ENCODE measurements at regions not wholly inside any gene's neighbourhood (a gene's known extent, or its start where the extent isn't known, plus 50 kb on each side); places are given as distances from the start of the nearest gene placed in this dataset.
"Not testable (repeated sequence)": the region's sequence is repeated elsewhere in the genome, so short reads cannot be mapped to it uniquely, and the experiment has no call there.

DNA sequence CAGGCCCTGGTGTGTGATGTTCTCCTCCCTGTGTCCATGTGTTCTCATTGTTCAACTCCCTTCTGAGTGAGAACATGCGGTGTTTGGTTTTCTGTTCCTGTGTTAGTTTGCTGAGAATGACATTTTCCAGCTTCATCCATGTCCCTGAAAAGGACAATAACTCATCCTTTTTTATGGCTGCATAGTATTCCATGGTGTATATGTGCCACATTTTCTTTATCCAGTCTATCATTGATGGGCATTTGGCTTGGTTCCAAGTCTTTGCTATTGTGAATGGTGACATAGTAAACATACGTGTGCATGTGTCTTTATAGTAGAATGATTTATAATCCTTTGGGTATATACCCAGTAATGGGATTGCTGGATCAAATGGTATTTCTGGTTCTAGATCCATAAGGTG lies 964.6 kb upstream of the CITED2 start:
- not testable (repeated sequence) for DNase-seq

DNA sequence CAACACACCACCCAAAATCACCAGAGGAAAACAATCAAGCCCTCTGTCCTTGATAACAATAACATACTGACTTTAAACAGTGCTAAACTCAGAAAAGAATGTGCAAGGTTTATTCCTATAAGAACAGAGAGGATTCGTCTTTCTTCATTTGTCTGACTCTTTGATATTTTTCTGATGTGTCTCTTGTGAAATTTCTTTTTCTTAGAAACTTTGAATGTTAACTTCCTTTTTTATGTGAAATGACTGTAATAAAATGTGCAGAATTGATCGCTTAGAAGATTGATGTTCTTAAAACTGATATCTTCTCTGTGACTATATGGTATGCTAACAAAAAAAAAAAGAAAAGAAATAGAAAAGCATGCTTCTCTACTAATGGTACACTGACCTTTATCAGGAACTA lies 947.4 kb upstream of the CITED2 start:
- DNase-seq = no peak

DNA sequence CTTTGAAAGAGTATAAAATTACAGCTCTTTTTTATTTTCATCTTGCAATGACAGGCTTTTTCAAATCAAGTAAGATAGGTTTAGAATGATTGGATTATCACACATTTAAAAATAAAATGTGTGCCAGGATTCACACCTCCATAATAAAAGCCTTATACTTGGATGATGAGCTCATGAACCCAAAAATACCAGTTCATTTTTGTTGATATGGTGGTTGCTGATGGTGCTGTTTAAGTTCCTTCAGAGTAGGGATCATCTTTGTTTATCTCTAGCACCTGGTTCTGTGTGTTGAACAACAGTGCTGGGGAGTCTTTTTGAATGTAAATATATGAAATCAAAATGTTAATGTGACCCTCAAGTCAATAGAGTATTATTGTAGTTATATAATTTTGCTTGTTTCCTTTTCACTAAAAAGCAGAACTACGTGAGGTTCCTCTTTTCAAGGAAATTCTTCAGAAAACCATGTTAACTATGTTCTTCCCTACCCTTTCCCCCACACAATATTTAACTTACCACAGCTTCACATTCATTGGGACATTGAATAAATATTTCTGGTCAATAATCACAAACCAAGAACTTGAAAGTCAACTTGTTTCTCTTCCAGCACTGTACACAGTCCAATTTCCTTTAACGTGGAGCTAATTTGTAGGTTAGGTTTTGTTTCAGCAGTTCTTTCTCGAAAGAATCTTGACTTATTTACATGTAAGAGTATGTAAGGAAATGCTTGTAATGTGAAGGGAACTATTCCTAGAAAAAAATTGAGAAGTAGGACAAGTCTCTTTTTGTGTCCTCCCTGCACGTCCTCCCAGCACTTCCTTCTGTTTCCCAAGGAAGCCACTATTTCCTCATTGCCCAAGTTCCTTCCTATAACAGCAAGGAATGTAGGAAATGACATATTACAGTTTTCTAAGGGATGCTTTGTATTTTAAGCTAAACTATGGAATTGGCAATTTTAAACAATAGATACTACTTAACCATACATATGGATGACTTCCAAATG lies 945.9 kb upstream of the CITED2 start:
- DNase-seq = no peak

DNA sequence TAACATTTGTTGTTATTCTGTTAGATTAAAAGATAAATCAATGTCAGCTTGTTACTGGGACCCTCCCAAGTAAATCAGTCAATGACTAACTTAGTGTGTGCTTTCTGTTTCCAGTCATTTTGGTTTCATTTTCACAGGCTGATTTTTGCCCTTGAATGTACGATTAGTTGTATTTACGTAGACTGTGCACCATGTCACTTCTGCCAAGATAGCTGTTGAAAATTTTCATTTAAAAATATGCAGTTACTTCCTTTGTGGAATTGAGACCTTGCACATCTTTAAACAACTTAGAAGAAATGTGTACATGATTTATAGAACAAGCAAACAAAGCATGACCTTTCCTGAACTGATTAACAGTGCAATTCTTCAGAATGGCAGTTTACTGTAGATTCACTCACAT lies 944.8 kb upstream of the CITED2 start:
- DNase-seq = no peak

DNA sequence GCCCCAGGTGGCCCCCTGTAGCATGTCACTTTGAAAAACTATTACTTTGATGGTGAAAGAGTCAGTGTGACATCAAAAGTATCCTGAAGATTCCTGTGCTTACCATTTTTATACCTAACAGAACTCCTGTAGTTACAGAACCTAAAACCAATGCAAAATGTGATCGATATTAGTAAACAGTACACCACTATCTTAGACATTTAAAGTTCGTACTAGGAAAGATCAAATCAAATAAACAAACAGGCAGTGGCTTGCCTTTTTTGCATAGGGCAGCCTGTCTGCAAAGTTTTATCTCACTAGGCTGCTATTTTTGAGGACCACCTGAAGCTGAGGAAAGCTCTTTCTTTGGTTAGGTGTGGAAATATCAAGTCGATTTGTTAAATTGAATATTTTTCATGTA lies 944.0 kb upstream of the CITED2 start:
- no peak for DNase-seq

DNA sequence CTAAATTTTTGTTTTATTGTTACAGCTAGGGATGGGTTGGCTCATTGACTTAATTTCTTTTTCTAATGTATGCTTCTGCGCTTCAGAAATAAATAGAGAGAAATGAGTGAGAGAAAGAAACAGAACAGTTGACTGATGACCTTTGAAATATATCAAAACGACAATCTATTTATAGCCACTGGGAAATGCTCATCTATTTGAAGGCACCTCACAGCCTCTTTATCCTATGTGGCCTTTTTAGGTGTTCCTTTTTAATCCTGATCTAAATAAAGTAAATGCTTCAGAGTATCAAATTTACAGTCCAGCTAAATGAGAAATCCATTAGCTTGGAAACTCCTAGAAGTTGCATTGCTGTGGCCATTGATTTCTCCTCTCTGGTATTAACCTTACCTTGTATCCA lies 943.5 kb upstream of the CITED2 start:
- no peak for DNase-seq

DNA sequence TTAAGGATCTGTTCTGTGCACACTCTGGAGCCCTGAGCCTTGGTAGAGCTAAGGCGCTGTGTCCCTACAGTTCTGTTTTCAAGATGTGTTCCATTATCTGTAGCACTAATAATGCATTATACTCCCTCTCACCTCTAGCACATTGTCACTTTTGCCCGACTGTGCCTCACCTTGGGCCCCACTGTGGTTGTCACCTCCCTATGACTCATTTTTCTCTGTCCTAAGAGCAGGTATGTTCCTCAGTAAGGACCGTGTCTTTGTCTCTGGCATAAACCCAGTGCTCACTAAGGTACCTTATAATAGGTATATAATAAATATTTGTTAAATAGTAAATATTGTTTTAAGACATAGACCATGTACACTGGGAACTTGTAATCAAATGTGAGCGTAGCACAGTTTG lies 942.5 kb upstream of the CITED2 start:
- no peak for DNase-seq

DNA sequence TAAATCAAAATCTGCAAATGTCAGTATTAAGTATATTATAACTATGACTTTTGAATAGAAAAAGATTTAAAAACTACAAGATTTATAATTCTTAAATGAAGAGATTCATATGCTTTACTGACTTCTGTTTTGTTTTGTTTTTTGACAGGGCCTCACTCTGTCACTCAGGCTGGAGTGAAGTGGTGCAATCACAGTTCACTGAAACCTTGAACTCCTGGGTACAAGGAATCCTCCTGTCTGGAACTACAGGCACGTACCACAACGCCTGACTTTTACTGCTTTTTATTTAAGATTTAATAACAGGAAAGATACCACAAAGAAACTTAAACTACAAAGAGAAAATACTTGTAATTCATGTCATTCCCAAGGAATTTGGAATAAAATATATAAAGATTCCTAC lies 940.2 kb upstream of the CITED2 start:
- DNase-seq = no peak

DNA sequence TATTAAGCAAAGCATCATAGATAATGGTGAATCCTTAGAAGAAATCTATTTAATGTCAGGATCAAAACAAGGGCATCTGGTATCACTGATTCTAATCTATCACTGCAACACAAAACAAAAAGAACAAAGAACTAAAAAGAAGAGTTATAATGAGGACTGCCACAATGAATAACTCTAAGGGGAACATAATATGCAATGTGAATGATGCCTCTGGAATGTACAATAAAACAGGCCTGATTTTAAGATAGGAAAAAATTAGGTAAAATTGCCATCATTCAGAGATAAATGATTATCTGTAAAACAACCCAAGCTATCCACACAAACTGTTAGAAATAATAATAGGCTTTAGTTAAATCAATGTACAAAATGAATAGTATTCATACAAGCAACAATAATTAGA lies 936.7 kb upstream of the CITED2 start:
- no peak for DNase-seq

DNA sequence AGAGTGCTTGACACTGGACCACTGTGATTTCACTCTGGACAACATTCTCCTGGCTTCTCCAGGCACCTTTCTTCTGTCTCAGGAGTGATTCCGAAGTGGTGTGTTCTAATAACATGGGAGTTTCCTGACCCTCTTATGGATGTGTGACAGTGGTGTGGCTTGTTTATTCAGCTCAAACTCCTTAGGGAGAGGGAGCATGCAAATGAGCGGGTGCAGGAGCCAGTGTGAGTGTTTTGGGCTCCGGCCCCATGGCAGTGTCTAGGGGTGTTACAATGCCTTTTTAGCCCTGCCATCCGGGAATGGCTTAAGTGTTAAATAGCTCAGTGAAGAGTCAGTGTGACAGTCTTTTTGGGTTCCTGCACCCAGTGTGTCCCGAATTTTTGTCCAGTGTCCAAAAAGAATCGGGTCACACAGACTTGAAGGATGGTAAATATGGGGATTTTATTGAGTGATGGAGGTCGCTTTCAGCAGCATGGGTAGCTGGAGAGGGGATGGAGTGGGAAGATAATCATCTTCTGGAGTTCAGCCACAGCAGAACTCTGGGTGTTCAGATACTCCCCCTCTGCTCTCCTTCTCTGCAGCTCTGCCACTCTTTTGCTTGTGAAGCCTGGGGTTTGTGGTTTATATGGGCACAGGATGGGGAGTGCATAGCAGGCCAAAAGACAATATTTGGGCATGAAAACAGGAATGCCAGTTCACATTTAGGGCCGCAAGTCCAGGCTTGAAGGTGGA lies 928.9 kb upstream of the CITED2 start:
- no peak for DNase-seq

DNA sequence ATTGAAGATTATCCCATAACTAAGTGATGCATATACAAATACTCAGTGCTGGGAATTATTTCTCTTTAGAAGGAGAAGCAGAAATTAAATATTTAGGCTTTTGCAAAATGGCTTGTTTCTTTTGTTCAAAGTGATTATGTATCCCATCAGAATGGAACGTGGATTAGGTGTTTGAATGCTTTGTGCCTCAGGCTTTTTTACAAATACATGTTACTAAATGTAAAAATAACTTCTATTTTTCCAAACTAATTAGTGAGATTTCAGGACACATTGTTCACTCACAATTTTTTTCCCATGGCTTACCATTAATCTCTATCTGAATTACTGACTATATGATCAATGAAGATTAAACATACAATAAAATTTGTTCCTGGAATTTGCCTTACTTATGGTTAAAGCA lies 925.9 kb upstream of the CITED2 start:
- DNase-seq = no peak

DNA sequence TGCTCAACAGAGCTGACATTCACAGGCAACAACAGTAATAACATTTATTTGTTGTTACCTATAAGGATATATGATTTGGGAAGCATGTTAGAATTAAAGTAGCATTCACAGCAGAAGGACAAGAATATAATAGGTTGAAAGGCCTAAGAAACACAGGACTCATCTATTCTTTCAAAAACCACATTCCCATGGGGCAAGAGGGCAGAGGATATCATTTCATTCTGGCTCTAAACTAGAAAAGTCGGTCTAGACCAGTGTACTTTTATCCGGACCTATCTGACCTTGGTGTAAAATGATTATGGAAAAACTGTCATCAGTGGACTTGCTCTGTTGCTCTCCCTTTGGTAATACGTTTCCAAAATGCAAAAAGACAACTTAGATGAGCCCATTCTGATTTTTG lies 914.7 kb upstream of the CITED2 start:
- DNase-seq = no peak

DNA sequence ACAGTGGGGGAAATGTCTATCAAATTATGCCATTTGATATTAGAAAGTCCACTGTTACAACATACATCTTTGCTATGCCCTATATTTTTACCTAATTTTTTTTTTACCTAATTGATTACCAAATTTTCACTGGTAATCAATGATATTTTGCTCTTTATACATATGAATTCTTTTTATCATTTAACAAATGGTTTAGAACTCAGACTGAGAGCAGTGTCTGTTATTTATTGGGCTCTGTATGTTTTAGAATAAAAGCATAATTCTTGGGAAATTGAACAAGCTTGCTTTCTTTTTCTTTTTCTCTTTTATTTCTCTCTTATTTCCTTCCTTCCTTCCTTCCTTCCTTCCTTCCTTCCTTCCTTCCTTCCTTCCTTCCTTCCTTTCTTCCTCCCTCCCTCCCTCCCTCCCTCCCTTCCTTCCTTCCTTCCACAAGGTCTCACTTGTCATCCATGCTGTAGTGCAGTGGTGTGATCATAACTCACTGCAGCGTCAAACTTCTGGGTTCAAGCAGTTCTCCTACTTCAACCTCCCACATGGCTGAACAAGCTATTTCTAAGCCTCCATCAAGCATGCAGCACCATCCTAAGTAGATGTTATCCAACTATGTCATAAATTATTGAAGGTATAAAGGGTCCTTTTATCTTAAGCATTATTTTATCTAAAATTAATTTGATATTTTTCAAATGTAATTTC lies 911.7 kb upstream of the CITED2 start:
- no peak for DNase-seq

DNA sequence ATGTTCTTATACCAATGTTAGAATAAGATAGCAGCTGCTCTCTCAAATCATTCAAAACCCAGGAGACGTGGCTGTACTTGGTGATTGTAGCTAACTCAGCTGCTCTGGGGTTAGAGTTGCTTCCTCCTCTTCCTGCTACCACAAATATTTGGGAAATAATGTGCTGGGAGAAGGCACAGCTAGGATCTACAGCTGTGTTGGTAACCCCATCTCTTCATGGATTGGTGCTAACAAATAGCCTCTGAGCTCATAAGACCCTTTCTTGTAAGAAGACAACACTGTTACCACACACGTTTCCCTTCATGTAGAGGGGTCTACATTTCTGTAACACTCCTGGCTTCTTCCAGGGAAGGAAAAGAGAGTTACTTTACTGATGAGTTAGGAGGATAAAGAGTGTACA lies 911.0 kb upstream of the CITED2 start:
- DNase-seq = no peak

DNA sequence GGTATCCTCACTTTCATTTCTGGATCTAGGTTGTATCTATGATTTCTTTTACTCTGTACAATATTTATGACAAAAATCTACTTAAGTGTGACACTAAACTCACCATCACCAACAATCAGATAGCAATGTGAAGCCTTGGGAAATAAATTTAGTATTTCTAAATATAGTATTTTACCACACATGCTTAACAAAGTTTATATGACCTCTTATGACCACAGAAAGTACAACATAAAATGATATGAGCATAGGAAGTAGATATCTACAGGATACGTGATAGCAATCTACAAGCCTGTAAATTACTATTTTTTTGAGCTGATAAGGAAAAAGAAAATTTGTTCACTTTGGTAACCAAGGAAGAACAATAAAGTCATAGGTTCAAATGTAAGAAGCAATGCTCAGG lies 910.4 kb upstream of the CITED2 start:
- no peak for DNase-seq

DNA sequence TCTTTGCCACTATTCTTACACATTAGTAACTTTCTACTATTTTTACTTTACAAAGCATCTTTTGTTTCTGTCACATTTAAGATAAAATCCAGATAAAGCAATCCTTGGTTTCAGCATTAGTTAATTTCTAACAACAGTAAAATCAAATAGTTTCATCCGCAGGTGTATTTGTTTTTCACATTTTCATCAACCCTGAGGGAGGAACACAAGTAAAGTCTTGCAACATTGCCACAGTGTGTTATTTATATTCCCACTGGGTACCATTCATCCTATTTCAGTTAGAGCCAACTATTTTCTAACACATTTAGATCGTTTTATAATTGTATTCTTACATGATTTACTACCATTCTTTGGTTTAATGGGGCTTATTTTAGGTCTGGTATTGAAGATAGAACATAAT lies 908.7 kb upstream of the CITED2 start:
- DNase-seq = no peak

DNA sequence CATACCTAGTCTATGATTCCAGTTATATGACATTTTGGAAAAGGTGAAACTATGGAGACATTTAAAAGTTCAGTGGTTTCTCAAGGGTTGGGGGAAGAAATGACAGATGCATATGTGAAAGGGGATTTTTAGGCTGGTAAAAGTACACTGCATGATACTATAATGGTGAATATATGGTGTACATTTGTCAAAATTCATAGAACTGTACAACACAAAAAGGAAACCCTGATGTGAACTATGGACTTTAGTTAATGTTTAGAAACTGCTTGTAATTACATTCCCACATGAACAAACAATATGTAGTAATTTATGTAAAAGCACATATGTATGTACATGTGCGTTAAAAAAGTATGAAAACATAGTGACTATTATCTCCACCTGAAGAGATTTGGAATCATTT lies 907.3 kb upstream of the CITED2 start:
- DNase-seq = no peak

DNA sequence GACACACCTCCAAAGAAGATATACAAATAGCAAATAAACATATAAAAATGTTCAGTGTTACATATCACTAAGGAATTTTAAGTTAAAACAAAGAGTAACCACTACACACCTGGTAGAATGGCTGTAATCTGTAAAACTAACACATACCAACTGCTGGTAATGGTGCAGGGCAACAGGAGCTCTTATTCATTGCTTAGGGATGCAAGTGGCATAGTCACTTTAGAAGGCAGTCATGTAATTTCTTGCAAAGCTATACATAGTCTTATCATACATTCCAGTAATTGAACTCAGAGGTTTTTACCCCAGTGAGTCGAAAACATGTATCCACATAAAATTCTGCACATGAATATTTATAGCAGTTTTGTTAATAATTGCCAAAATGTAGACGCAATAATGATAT lies 906.8 kb upstream of the CITED2 start:
- no peak for DNase-seq

DNA sequence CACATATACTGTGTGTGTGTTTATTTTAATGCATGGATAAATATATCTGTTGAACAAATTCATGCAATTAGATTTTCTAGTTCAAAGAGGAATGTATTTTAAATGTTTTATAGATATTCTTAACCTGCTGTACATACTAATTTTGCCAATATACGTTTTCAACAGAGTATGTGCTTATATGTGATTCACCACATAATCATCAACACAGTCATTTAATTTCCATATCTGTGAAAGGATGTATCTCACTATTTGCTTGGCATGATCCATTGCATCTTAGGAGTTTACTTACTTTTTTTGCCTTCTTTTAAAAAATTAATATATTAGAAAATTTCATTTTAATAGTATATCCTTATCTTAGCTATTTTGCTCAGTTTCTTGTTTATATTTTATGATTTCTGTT lies 902.3 kb upstream of the CITED2 start:
- no peak for DNase-seq

DNA sequence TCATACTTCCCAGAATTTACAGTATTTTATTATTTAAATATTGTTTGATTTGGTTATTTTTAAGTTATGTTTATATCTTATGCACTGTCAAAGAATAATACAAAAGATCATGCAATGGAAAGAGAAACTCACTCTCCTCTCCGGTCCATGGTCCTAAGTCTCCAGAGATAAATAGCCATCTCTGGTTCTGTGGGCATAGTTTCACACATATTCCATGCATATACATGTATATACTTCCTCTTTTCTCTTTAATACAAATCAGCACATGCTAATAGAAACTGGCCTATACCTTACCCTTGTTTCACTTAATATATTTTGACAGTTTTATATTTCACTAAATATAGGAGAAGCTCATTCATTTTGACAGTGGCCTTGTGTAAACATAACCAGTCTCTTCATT lies 901.7 kb upstream of the CITED2 start:
- DNase-seq = no peak

DNA sequence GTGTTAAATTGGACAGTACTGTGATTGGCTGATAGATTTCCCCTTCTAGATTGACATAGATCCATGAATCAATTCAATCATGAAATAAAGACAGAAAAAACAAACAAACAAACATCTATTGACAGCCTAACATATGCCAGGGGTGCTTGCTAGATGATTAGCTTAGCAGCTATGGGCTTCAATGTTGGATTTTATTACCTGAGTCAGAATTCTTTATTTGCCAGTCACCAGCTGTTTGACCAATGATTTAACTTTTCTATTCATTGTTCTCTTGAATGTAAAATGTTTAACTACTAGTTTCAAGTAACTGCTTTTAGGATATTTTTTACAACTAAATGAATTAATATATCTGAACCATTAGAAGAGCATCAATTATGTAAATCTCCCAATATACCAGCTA lies 901.3 kb upstream of the CITED2 start:
- DNase-seq = no peak

DNA sequence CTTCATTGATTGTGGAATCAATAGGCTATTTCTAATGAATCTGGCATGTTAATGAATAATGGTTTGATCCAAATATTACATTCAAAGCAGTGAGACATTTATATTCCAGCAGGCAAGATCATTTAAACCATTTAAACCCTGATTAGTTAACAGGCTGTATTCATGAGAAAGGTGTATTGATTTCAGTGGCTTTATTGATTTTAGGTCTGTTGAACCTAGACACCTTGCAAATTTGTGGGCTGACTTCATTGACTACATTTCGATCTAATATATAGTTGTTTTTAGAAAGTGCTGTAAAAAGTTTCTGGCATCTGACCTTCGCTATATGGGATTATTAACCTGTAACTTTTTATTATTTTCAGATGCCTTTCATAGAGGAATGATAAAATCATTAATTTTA lies 900.1 kb upstream of the CITED2 start:
- no peak for DNase-seq

DNA sequence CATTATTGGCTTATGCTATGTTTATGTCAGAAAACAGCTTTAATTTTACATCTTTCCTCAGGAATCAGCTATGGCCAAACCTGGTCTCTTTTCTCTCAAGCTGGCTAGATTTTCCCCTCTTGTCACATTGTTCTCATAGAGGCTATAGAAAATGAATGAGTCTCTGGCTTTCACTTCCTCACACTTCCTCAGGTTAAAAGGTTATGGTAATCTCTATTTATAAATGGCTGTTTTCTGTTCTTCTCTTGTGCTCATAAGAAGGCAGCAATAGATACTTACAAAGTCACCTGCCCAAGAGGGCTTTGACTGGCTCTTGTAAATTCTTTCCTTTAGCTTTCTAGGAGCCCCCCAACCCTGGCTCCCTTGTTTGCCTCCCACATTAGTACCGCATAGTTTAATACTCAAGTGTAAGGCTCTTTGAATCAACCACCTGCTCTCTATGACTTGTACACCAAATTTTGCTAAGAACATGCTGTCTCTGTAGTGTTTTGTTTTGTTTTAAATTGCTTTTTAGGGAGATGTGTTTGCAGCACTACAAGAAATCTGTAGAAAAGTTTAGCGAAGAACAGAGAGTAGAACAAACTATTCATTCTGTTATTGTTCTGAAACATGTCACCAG lies 897.4 kb upstream of the CITED2 start:
- no peak for DNase-seq
